ENCODE measurements at regions not wholly inside any gene's neighbourhood (a gene's known extent, or its start where the extent isn't known, plus 50 kb on each side); places are given as distances from the start of the nearest gene placed in this dataset.

- no peak overlapping the region for H3K4me3 Mint-ChIP-seq
- DNase-seq, result no peak
- no peaks in the 10 kb centered on the region; the same call in 1 of the 2 replicates for H3K4me1 Mint-ChIP-seq (ENCODE audit: low read depth)
- H3K36me3 Mint-ChIP-seq (ENCODE audit: low read depth), result peaks cover 5% of the 10 kb centered on the region; the same call in 1 of the 2 replicates
- no peaks in the 10 kb centered on the region; the same call in 1 of the 2 replicates for H3K9me3 Mint-ChIP-seq
- peaks cover 6% of the 10 kb centered on the region; the same call in 1 of the 2 replicates for H3K27me3 Mint-ChIP-seq (ENCODE audit: insufficient read depth)
- no peak overlapping the region for H3K27ac Mint-ChIP-seq
- TF ChIP-seq CTCF (IDR thresholded peaks at IDR 0.05), result no peak
Observed at GRCh38 chr20:22927537-22927936, 107.6 kb upstream of the SSTR4 start.

- no peak for TF ChIP-seq CTCF (IDR thresholded peaks at IDR 0.05)
- Mint-ChIP-seq H3K4me3 (no peak overlapping the region), H3K9me3 (peaks cover 3% of the 10 kb centered on the region; the same call in 1 of the 2 replicates), H3K27ac (no peak overlapping the region), H3K36me3 (ENCODE audit: low read depth) (peaks cover 5% of the 10 kb centered on the region; the same call in 1 of the 2 replicates), H3K27me3 (ENCODE audit: insufficient read depth) (peaks cover 6% of the 10 kb centered on the region; the same call in 1 of the 2 replicates), H3K4me1 (ENCODE audit: low read depth) (no peaks in the 10 kb centered on the region)
- no peak for DNase-seq
Observed at GRCh38 chr20:22928679-22929078, 106.4 kb upstream of the SSTR4 start.

GRCh38 chr20:22929661-22930060 lies 105.5 kb upstream of the SSTR4 start:
- Mint-ChIP-seq H3K27me3 (ENCODE audit: insufficient read depth) (peaks cover 2% of the 10 kb centered on the region; the same call in 1 of the 2 replicates), H3K9me3 (peaks cover 3% of the 10 kb centered on the region; the same call in 1 of the 2 replicates), H3K36me3 (ENCODE audit: low read depth) (peaks cover 5% of the 10 kb centered on the region; the same call in 1 of the 2 replicates), H3K4me3 (no peak overlapping the region), H3K4me1 (ENCODE audit: low read depth) (no peaks in the 10 kb centered on the region), H3K27ac (no peak overlapping the region)
- no peak for DNase-seq
- no peak for TF ChIP-seq CTCF (IDR thresholded peaks at IDR 0.05)

GRCh38 chr20:22931653-22932608 lies 103.2 kb upstream of the SSTR4 start:
- H3K27ac Mint-ChIP-seq, result no peak overlapping the region

GRCh38 chr20:22939181-22939580 lies 95.9 kb upstream of the SSTR4 start:
- no peak for DNase-seq
- H3K9me3 Mint-ChIP-seq, result peaks cover 22% of the 10 kb centered on the region
- H3K27me3 Mint-ChIP-seq (ENCODE audit: insufficient read depth), result no peaks in the 10 kb centered on the region
- no peaks in the 10 kb centered on the region for H3K4me1 Mint-ChIP-seq (ENCODE audit: low read depth)
- H3K27ac Mint-ChIP-seq, result no peak overlapping the region
- no peaks in the 10 kb centered on the region for H3K36me3 Mint-ChIP-seq (ENCODE audit: low read depth)
- no peak overlapping the region for H3K4me3 Mint-ChIP-seq
- TF ChIP-seq CTCF (IDR thresholded peaks at IDR 0.05), result no peak

More at GRCh38 chr20:22931653-22932608, 103.2 kb upstream of the SSTR4 start:
- TF ChIP-seq CTCF (IDR thresholded peaks at IDR 0.05), result no peak
- DNase-seq, result no peak
- Mint-ChIP-seq H3K9me3 (peaks cover 3% of the 10 kb centered on the region; the same call in 1 of the 2 replicates), H3K36me3 (ENCODE audit: low read depth) (no peaks in the 10 kb centered on the region), H3K4me3 (no peak overlapping the region), H3K4me1 (ENCODE audit: low read depth) (no peaks in the 10 kb centered on the region), H3K27me3 (ENCODE audit: insufficient read depth) (no peaks in the 10 kb centered on the region)

All from HFFc6 (cell line).